ENCODE measurements at regions not wholly inside any gene's neighbourhood (a gene's known extent, or its start where the extent isn't known, plus 50 kb on each side); places are given as distances from the start of the nearest gene placed in this dataset.

DNA sequence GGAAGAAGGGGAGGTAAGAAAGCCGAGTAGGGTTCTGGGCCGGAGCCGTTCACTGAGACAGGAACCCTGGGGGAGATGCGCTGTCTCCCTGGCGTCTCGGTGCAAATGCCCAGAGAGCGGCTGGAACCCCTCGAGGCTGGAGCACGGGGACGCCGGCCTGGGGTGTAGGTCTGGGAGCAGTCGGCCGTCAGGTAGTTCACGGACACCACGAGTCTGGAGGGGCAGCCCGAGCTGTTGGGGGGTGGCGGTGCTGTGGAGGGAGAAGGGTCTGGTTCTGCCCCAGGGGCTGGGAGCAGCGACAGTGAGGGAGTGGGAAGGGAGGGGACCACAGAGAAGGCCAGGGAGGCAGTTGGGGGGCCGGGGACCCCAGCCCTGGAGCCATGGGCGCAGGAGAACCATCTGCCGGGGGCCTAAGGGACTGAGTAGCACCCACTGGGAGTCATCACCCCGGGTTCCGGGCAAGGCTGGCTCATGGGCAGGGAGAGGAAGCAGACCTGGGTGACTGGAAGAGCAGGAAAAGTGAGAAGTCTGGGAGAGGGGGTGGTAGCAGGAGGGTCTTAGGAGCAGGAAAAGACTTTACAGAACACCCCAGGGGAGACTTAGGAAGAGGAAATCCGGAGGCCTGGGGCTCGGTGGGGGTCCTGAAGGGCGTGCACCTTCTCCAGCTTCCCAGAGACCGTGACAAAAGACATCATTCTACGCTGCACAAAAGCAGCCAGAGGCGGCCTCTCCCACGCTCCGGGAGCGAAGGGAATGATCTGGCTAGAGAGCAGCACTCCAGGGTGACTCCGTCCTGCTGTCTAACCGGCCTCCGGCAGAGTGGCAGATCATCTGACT, 173.1 kb upstream of the SOX1 start (continued):
- TF ChIP-seq, protein P1, sequence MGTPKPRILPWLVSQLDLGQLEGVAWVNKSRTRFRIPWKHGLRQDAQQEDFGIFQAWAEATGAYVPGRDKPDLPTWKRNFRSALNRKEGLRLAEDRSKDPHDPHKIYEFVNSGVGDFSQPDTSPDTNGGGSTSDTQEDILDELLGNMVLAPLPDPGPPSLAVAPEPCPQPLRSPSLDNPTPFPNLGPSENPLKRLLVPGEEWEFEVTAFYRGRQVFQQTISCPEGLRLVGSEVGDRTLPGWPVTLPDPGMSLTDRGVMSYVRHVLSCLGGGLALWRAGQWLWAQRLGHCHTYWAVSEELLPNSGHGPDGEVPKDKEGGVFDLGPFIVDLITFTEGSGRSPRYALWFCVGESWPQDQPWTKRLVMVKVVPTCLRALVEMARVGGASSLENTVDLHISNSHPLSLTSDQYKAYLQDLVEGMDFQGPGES (IDR thresholded peaks at IDR 0.05; ENCODE audit: low read depth, low read length), result no peak
- TF ChIP-seq RCOR1 (IDR thresholded peaks at IDR 0.05; ENCODE audit: low read length), result no peak

DNA sequence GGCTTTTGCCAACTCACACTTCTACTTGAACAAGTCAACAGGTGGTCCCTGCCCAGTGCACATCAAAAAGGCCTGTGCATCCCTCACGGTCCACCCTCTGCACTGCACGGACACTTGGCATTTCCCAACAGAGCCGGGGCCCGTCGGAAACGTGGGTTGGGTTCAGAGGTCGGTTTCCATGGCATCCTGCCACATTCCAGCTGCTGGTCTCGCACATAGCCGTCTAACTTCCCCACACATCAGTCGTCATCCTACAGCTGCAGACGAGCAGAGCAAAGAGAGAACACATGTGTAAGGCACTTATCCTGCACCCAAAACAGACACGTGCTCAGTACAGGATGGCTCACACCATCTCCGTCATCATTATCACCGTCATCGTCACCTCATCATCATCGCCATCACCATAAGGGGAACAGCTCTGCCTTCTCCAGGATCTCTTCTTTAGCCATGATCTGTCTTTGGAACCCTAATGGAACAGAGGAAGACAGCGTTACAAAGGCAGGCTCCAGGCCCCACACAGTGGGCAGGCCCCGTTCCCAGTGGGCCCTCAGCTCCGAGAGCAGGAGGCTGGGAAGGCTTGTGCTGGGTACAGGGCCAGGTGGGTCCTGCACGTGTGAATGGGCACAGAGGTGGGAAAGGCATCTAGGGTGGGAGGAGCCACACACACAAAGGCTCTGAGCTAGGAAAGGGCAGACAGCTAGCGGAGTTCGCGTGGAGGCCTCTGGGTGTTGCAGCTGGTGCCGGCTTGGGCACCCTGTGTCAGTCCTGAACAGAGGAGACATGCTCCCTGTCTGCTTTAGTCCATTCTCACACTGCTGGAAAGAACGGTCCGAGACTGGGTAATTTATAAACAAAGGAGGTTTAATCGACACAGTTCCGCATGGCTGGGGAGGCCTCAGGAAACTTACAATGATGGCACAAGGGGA, 170.8 kb upstream of the SOX1 start:
- Histone ChIP-seq H4K20me1 (ENCODE audit: insufficient read depth) (no peaks in the 10 kb centered on the region), H3K4me3 (ENCODE audit: low read depth in 2 of 2, low read length in 1 of 2) (no peak overlapping the region), H3F3A (replicated peaks; ENCODE audit: insufficient read depth) (no peaks in the 10 kb centered on the region), H3K27me3 (ENCODE audit: insufficient read depth) (0 out of 2 replicates have a peak, but pooled peaks cover 12% of the 10 kb centered on the region), H3K4me1 (ENCODE audit: control insufficient read depth in 1 of 2, insufficient read depth in 2 of 2, low read depth in 1 of 2, low read length in 1 of 2) (no peaks in the 10 kb centered on the region), H3K36me3 (replicated peaks in 1 of 2; ENCODE audit: control insufficient read depth in 1 of 2, insufficient read depth in 2 of 2, low read length in 1 of 2) (no peaks in the 10 kb centered on the region), H3K9ac (no peak overlapping the region), H3K9me2 (no peaks in the 10 kb centered on the region), H3K9me3 (no peaks in the 10 kb centered on the region), H3K4me2 (no peak overlapping the region), H2AFZ (ENCODE audit: low read depth) (no peak overlapping the region), H3K79me2 (ENCODE audit: insufficient read depth) (no peaks in the 10 kb centered on the region), H3K27ac (ENCODE audit: low read depth in 2 of 2, low read length in 1 of 2) (no peak overlapping the region)
- 20% methylated on average over 21 of the region's 28 CpGs for WGBS (ENCODE audit: low lambda C conversion rate)
- ChIA-PET CTCF (no interaction called here), POLR2A (no interaction called here)
- TF ChIP-seq RFX5 (IDR thresholded peaks at IDR 0.05; ENCODE audit: low read length), result no peak
- no peak for TF ChIP-seq CHD2 (IDR thresholded peaks at IDR 0.05; ENCODE audit: low read length, partially characterized antibody)
- no peak for TF ChIP-seq EP300 (IDR thresholded peaks at IDR 0.05; ENCODE audit: borderline replicate concordance in 1 of 2, low read depth in 1 of 2, low read length in 1 of 2)
- no peak for TF ChIP-seq RXRA (IDR thresholded peaks at IDR 0.05; ENCODE audit: borderline replicate concordance, low read depth)
- TF ChIP-seq TEAD4 (IDR thresholded peaks at IDR 0.05; ENCODE audit: borderline replicate concordance, insufficient read depth), result no peak
- no peak for TF ChIP-seq TCF12 (IDR thresholded peaks at IDR 0.05)
- no peak for TF ChIP-seq SMC3 (IDR thresholded peaks at IDR 0.05; ENCODE audit: low read depth, low read length)
- TF ChIP-seq GATA2 (CRISPR knock-in tag; IDR thresholded peaks at IDR 0.05), result no peak
- TF ChIP-seq RAD21 (IDR thresholded peaks at IDR 0.05; ENCODE audit: low read length), result no peak
- DNase-seq, result no peak

DNA sequence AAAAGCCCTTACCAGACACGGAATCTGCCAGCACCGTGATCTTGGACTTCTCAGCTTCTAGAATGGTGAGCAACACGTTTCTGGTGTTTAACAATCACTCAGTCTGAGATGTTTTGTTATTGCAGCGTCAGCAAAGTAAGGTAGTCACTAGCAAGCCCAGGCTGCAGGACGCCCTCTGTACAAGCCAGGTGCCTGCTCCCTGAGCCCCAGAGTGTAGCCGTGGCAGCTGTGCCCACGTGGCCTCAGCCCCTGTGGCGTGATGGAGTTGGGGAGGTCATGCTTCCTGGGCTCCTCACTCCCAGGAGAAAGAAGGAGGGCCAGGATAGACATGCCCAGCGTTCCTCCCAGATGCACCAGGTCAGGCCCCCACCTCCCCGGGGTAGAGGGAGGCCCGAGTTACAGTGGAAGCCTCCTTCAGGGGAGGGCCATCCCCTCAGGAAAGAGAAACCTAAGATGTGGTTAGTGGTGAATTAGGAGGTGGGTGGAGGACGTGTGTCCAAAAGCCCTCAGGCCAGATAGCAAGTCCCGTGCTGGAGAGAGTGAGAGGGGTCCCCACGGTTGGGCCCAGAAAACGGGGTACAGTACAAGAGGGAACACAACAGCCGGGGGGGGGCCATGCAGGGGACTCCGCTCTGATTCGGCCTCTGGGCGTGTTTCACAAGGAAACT, 169.6 kb upstream of the SOX1 start:
- Histone ChIP-seq H3K79me2 (ENCODE audit: insufficient read depth) (no peaks in the 10 kb centered on the region), H3K9ac (no peak overlapping the region), H3K4me3 (ENCODE audit: low read depth in 2 of 2, low read length in 1 of 2) (no peak overlapping the region), H2AFZ (ENCODE audit: low read depth) (no peak overlapping the region), H3K27me3 (ENCODE audit: insufficient read depth) (peaks cover 12% of the 10 kb centered on the region; the same call in 1 of the 2 replicates), H3K9me2 (no peaks in the 10 kb centered on the region), H3K4me2 (no peak overlapping the region), H4K20me1 (ENCODE audit: insufficient read depth) (no peaks in the 10 kb centered on the region), H3K27ac (ENCODE audit: low read depth in 2 of 2, low read length in 1 of 2) (no peak overlapping the region), H3K36me3 (replicated peaks in 1 of 2; ENCODE audit: control insufficient read depth in 1 of 2, insufficient read depth in 2 of 2, low read length in 1 of 2) (no peaks in the 10 kb centered on the region), H3K4me1 (ENCODE audit: control insufficient read depth in 1 of 2, insufficient read depth in 2 of 2, low read depth in 1 of 2, low read length in 1 of 2) (no peaks in the 10 kb centered on the region), H3F3A (replicated peaks; ENCODE audit: insufficient read depth) (no peaks in the 10 kb centered on the region), H3K9me3 (no peaks in the 10 kb centered on the region)
- CTCF ChIA-PET, result no interaction called here
- WGBS (ENCODE audit: low lambda C conversion rate), result 2% methylated on average over 16 of the region's 19 CpGs
- TF ChIP-seq CHD2 (IDR thresholded peaks at IDR 0.05; ENCODE audit: low read length, partially characterized antibody) (no peak), FOSL2 (IDR thresholded peaks at IDR 0.05; ENCODE audit: borderline replicate concordance, low read depth) (no peak)
- DNase-seq, result no peak
- POLR2A ChIA-PET, result no interaction called here

Measured in SK-N-SH (cell line).